ENCODE measurements at regions not wholly inside any gene's neighbourhood (a gene's known extent, or its start where the extent isn't known, plus 50 kb on each side); places are given as distances from the start of the nearest gene placed in this dataset.

DNA sequence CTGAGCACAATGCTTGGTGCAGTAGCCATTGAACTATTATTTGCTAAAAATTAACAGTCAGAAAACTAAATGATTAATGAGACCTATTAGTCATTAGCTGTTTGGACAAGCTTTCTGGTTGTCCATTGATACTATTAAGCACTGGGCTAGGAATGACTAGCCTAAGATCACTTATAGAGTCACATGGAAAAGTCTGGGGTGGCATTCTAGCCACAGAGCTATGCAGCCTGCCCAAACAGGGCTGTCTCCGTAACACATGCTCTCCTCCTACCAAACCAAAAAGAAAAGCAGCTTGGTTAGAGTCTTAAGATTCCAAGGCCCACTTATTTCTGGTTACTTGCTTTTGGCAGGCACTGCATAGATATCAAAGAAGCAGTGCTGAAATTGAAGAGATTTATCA lies 193.5 kb upstream of the NBEA start:
- TF ChIP-seq POLR2A (IDR thresholded peaks at IDR 0.05; ENCODE audit: low read length) (no peak), GATA1 (IDR thresholded peaks at IDR 0.05; ENCODE audit: low read depth, low read length) (no peak)

Data from erythroblast (primary cell).